GM21576 (cell line): ENCODE measurements at regions not wholly inside any gene's neighbourhood (a gene's known extent, or its start where the extent isn't known, plus 50 kb on each side); places are given as distances from the start of the nearest gene placed in this dataset.
A peak's percentile ranks its signal among the peaks of the same experiment; 100 is the strongest.

Source experiments
- ATAC-seq: cut with Tn5 transposase; IDR thresholded peaks from one replicate; pipeline ENCODE4 v1.9.1; 2021; ENCODE audit warnings: mild to moderate bottlenecking, moderate library complexity; ENCODE audit not compliant: unreplicated experiment

DNA sequence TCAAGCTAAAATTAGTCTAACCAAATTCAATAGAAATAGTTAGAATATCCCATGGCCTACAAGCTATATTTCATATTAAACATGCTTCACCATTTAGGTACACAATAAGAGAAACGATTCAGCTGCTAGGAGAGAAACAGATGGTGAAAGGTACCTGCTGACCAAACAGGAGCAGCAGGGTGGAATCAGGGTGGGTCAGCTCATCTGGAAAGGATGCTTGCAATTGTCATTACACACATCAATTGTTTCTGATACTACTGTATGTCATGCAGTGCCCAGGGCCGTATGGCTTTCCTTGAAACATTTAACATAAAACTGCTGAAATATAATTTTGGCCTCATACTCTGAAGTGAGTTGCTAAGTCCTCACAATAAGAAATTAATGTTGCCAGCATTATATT lies 776.0 kb downstream of the DACH1 start:
- ATAC-seq = no peak

DNA sequence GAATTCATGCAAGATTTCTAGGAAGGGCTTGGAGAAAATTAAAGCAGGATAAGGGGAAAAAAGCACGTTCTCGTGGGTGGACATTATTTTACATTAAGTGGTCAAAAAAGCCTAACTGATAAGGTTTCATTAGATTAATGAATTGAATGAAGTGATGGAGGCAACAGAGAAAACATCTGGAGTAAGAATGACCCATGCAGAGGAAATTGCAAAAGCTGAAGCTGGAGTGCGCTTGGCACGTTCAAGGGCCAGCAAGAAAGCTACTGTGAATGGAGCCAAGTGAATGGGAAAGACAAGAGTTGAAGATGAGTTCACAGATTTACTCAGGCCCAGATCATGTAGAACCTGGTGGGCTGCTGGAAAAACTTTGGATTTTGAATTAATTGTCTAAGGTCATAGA lies 777.9 kb downstream of the DACH1 start:
- no peak for ATAC-seq

DNA sequence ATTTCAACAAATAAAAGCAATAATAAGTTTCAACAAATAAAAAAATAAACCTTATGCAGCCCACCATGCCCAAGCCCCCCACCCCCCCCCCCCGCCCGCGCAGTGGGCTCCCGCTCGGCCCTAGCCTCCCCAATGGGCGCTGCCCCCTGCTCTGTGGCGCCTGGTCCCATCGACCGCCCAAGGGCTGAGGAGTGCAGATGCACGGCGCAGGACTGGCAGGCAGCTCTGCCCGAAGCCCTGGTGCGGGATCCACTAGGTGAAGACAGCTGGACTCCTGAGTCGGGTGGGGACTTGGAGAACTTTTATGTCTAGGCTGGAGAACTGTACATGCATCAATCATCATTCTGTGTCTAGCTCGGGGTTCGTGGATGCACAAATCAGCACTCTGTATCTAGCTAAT lies 779.6 kb downstream of the DACH1 start:
- no peak for ATAC-seq

DNA sequence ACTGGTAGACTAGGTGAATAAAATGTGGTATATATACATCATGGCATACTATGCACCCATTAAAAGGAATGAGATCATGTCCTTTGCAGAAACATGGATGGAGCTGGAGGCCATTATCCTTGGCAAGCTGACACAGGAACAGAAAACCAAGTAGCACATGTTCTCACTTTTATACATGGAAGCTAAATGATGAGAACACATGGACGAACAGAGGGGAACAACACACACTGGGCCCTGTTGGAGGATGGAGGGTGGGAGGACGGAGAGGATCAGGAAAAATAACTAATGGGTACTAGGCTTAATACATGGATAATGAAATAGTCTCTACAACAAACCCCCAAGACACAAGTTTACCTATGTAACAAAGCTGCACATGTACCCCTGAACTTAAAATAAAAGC lies 780.0 kb downstream of the DACH1 start:
- ATAC-seq = no peak

DNA sequence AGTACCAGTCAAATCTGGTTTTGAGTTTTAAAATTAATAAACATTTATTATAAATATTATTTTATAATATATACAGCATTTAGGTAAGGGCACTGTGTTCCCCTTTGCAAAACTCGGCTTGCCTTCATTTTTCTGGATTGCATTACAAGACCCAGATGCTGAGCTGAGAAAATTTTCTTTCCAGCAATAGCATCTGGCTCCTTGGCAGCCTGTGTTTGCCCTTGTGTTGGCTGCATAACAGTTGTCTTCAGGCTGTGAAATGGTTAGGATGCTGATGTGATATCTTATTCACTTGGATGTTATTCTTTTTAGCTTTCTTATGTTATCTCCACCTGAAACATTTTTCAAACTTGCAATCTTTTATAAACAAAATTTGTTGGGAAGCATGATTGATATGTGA lies 784.4 kb downstream of the DACH1 start:
- ATAC-seq = no peak

DNA sequence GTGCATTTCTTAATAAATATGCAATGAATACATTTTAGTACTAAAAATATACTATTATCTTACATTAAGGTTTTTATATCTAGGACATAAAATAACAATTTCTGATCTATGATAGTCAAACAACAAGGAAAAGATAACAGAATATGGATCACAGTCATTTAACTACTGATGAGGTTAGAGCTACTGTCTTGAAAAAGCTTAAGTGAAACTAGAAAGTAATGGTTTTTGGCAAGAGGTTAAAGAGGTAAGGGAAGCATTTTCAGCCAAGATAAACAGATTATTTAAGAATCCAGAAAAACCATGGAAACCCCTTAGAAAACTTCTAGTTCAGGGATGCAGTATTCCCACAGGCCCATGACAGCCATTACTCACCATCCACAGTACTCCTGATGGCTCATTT lies 787.4 kb downstream of the DACH1 start:
- ATAC-seq = no peak

DNA sequence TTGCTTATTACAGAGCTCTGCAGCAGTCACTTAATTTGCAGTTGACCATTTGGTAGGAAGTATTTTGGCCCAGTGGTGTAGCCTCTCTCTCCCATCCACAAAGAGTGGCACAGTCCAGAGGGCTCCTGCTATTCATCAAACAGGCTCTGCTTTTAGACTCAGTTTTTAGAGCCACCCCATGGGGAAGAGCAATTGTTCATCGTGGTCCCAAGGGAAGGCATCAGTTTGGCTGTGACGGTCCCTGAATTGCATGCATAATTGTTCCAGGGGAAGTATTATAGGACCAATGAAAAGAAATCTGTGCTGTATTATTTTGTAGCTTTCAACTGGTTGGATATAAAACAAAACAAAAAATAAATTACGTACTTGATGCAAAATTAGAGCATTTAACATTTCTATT lies 799.0 kb downstream of the DACH1 start:
- ATAC-seq = no peak

DNA sequence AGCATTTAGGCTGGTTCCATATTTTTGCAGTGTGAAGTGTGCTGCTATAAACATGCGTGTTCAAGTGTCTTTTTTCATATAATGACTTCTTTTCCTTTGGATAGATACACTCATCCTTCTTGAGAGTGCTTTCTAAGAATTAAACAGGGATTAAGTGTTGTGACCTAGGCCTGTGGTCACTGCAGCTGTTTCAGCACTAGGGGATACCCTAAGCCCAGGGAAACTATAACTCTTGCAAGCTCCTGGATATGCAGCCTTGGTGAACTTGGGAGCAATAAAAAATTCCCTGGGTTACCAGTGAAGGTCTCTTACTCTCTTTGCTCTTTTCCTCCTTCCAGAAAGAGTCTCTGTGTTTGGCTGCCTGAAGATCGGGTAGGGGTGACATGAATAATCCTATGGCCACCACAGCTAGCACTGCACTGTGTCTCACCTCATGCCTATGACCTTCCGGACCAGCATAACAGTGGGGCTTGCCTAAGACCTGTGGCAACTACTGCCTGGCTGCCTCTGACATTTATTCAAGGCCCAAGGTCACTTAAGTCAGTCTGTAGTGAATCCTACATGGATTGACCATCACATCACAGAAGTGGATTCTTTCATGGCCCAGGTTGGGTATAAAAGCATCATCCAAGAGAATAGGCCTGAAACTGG lies 799.7 kb downstream of the DACH1 start:
- ATAC-seq = no peak

DNA sequence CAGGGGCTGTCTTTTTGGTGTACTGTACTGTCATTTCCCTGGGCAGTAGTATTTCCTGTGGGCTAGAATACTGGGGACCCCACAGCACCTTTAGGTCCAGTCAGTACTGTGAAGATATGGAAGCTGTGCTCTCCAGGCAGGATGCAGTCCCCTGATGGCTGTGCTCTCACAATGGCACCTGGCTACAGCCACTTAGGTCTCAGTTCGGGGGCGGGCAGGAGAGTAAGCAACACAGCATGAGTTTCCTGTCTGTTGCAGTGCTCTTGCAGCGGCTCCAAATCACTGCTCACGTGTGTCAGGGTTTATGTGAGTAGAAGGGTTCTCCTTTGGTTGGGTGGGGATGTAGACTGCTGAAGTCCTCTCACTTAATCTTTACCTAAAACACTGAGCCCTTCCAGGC lies 810.4 kb downstream of the DACH1 start:
- no peak for ATAC-seq

DNA sequence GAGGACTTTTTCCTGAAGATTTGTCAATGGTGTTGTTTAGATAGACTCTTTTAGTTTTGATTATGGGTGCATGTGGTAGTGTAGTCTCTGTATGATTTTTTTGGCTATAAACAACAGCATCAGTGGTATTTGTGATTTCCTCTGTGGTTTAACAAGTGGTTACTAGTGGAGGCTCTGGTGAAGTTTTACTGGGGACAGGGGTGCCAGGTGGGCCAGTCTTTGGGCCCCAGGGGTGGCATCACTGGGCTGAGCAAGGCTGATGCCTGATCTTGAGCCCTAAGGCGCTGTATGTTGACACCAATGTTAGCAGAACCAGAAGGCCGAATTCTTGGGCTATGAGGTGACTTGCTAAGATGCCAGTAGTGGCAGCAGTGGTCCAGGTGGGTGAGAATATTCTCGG lies 811.4 kb downstream of the DACH1 start:
- no peak for ATAC-seq

DNA sequence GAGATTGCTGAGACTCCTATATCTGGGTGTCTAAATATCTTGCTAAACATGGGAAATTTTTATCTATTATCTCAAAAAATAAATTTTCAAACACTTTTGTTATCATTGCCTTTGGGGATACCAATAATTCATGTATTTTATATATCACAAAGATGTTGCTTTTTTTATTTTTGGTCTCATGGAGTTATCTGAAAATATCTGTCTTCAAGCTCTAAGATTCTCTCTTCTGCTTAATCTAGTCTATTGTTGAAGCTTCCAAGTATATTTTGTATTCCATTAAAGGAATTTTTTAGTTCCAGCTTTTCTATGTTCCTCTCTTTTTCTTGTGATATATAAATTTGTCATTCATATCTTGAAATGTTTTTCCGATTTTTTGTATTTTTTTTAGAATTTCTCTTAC lies 812.0 kb downstream of the DACH1 start:
- no peak for ATAC-seq

DNA sequence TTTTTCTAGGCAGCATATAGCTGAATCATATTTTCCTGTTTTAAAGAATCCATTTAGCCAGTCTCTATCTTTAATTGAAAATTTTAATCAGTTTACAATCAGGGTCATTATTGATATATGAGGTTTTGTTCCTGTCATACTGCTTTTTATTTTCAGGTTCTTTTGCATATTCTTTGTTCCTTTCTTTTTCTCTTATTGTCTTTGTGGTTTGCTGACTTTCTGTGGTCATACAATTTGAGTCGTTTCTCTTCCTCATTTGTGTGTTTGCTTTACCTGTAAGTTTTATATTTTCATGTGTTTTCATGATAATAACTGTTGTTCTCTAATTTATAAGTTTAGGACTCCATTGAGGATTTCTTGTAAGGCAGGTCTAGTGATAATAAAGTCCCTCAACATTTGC lies 812.6 kb downstream of the DACH1 start:
- peak; percentile 83 for ATAC-seq

DNA sequence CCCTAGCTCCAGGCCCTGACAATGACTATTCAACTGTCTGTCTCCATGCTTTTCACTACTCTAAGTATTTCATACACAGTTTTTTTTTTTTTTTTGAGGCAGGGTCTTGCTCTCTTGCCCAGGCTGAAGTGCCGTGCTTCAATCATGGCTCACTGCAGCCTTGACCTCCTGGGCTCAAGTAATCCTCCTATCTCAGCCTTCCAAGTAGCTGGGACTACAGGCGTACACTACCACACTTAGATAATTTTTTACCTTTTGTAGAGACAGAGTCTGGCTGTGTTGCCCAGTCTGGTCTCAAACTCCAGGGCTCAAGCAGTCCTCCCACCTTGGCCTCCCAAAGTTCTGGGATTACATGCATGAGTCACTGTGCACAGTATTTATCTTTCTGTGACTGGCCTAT lies 815.4 kb downstream of the DACH1 start:
- ATAC-seq = no peak

DNA sequence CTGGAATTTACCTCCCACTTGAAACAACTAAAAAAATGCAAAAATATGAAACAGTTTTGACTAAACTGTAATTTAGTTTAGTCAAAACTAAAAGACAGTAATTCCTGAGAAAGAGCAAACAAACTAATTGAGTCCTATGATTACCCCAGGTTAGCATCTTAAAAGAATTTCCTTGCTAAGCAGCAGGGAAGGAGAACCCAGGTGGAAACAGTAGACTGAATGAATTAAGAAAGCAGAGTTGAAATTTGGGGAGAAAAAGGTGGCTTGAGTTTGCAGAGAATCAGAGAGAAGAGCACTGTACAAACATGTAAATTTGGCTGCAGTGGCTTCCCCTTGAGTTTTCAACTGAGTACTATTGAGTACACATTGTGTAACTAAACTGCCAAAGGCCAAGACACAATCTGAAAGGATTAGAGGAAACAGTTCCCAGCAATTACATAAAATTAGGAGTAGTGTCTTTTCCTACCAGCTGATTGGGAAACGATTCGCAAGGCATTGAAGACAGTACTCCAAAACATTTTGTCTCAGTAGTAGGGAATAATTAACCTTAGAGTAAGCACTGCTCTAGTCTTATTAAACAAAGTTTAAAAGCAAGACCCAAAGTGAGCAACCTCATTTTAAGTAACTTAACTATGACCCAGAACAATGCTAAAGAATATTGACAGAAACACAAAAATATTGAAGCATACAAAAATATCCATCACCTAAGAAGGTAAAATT lies 820.5 kb downstream of the DACH1 start:
- no peak for ATAC-seq

DNA sequence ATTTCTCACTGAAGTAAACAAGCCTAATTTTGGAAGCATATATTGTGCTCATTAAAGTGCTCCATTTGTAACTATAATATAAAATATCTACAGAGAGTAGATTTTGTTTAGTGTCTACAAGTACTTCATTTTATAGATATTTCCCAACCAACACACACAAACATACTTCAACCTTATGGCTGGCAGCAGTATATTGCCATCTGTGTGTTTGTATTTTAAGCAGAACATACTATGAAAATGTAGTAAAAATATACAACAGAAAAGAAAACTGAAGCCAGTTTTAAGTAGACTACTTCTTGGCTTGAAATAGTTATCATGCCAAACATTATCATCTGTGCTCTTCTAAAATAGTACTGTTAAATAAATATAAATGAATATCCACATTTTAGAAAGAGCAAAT lies 821.9 kb downstream of the DACH1 start:
- no peak for ATAC-seq

DNA sequence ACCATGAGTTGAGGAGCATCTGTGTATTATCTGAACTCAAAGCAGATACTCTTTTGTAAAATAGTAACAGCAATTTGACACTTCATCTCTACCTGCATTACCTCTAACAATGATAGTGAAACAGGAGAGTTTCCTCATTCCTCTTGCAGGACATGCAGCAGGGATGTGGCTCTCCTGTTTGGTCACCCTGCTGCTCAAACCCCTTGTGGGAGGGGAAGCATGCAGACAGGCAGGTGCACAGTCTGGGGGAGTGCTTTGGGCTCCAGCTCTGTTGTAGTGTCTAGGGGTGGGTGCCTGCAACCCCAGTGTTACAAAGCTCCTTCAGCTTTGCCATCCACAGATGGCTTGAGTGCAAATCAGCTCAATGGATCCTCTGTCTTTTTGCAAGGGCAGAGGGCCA lies 827.6 kb downstream of the DACH1 start:
- no peak for ATAC-seq

DNA sequence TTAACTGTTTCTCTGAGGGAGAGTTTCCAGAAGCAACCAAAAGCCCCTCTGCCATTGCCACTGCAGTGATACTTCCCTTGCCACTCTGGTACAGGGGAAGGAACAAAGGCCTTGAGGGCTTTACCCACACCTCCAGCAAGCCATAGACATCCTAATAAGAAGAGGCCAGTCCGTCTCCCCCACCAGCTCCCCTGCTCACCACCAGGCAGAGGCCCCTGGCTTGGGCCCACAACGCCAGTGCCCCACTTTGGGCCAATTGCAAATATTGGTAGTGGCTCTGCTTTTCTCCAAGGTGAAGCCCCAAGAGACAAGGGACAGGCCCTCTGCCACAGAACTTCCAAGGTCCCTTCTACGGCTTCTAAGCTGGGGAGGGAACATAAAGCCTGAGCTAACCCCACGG lies 833.0 kb downstream of the DACH1 start:
- no peak for ATAC-seq

DNA sequence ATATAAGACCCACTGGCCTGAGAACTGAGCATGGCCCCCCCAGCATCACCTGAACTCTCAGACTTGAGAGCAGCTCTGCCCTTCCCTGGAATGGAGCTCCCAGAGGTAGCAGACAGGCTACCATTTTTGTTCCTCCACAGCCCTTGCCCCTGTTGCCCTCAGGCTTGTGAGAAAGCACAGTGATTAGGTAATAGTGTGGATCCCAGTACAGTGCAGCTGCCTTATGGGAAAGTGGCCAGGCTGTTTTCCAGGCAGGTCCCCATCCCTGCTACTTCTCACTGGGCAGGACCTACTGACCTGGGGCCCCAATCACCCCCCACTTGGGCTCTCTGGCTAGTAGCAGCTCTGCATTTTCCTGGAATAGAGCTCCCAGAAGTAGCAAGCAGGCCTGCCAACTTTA lies 834.0 kb downstream of the DACH1 start:
- ATAC-seq = no peak

DNA sequence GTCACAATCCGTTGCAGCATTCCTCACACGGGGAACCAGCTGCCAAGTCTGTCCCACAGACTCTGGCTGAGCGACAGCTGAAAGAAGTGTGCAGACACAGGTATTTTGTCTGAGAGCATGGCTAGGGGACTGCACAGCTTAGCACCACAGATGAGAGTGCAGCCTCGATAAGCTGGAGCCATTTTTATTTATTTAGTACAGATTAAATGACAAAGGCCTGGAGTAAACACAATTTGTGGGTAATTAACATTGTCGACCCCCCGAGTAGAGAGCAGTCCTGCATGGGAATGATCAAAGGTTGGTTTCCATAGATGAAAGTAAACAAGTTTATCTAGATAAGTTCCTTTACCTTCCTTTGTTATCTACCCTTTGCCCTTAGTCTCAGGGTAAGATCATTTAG lies 836.2 kb downstream of the DACH1 start:
- no peak for ATAC-seq

DNA sequence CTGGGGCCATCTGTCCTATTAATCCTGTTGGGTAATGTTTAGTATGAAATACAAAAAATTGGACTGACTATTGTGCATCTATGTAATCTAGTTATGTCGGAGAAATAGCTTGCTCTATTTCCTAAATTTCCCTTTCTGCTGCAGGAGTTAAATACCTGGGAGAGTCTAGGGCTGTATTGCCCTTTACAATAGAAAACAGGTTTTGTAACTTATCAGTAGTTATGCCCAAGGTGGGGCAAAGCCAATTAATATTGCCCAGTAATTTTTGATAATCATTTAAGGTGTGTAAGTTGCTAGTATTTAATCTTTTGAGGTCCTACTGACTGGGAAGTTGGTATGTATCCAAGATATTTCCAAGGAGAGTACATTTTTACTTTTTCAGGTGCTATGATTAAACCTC lies 838.1 kb downstream of the DACH1 start:
- ATAC-seq = no peak

DNA sequence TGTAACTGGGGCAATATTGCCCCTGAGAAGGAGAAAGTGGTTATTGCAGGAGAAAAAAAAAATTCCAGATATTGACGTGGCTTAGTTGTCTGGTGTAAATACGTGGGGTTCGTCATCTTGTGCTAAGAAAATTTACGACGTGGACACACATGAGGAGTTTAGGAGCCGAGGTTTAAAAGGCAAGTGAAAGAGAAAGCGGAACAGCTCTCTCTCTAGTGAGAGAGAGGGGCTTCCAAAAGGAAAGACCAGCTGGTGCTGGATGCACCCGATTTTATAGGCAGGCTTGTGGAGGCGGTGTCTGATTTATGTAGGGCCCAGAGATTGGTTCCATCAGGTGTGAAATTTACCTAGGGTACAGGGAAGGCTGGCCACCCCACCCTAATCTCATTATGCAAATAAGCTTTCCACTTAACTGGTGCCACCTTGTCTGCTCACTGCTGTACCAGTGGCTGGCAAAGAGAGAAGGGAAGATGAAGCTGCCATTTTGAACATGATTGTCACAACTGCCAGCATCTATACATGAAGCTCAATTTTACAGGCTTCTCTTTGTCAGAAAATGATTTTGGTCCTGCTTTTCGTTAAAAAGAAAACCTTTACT lies 845.1 kb downstream of the DACH1 start:
- no peak for ATAC-seq

DNA sequence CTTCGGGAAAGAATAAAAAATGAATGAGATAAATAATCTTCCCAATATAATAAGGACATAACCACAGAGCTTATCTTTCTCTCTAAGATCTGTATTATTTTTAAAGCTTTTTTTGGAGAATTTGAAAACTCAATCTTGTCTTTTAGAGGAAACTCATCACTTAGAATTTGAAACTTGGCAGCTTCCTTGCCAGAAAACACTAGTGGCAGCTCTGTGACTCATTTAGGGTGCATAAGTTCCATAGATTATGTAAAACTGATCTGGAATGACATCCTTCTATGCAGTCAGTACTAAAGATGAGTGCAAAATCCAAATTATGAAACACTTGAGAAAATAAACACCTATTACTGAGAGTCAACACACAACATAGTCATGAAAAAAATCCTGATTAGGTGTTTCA lies 848.0 kb downstream of the DACH1 start:
- ATAC-seq = no peak

DNA sequence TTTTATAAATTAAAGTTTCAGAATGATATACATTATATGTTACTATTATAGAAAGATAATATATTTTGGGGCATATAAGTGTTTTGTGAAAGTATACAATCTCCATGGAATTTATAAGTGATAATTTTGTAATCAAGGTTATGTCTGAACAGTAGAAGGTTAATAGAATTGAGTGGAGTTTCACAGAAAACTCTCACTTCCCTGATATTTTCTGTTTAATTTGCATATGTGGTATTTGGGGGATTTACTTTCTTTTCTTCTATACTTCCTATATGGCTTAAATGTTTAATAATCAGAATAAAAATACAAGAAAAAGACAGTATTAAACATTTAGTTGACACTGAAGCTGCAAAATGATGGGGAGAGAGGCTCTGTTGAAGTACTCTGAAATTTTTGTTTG lies 848.5 kb downstream of the DACH1 start:
- no peak for ATAC-seq
